ENCODE measurements at regions not wholly inside any gene's neighbourhood (a gene's known extent, or its start where the extent isn't known, plus 50 kb on each side); places are given as distances from the start of the nearest gene placed in this dataset.

DNA sequence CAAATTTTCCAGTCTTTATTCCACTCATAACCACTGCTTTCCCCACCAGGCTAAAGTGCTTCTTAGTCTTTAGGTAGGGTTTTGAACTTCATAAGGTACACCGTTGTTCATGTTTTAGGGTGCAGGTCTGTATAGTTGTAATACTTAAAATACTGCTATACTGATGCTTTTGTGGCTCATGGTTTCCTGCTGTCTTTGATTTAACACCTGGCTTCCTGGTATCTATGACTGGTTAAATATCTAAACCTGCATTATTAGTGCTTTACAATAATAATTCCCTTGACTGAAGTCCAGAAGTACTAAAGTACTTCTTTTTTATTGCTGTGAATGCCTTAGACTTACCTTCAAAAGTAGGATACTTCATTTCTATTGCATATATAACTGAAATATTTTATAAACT, 384.7 kb downstream of the SRGAP2C start:
- no peak for TF ChIP-seq POLR2A (IDR thresholded peaks at IDR 0.05; ENCODE audit: low read length)
- TF ChIP-seq GATA1 (IDR thresholded peaks at IDR 0.05; ENCODE audit: low read depth, low read length) = no peak

All from erythroblast (primary cell).